Right lobe of liver (tissue), 6 donors: ENCODE measurements at regions not wholly inside any gene's neighbourhood (a gene's known extent, or its start where the extent isn't known, plus 50 kb on each side); places are given as distances from the start of the nearest gene placed in this dataset.

Source experiments
- ATAC-seq, 4 donors: fragments of 200-7000 bp; cut with Tn5 transposase; one replicate each; pipeline ENCODE4 v1.9.1; 2020; ENCODE audit warnings: mild to moderate bottlenecking in 4 of 4, moderate library complexity in 4 of 4
- DNase-seq, 3 donors: peaks; one replicate each; pipeline ENCODE4 v3.0.0-alpha.2; 2020
- H3K27ac ChIP-seq, 3 donors: fragments of 200-600 bp; one replicate each; pipeline ENCODE4 v1.8.0; 2022
- H3K27me3 ChIP-seq, 2 donors: fragments of 200-600 bp; one replicate each; pipeline ENCODE4 v1.8.0; 2022
- H3K36me3 ChIP-seq, 4 donors: fragments of 200-600 bp; sonication (generic) in 1 of 4; one replicate each; pipeline versions ENCODE4 v1.5.1 to v1.8.0; 2017 to 2022; ENCODE audit warnings: control low read depth in 1 of 4
- H3K4me1 ChIP-seq, 4 donors: fragments of 200-600 bp; sonication (generic) in 1 of 4; one replicate each; pipeline versions ENCODE4 v1.5.1 to v1.8.0; 2017 to 2022; ENCODE audit warnings: control low read depth in 1 of 4
- H3K4me3 ChIP-seq, 3 donors: fragments of 200-600 bp; one replicate each; pipeline ENCODE4 v1.8.0; 2022
- H3K9me3 ChIP-seq, 4 donors: fragments of 200-600 bp; sonication (generic) in 1 of 4; one replicate each; pipeline versions ENCODE4 v1.5.1 to v1.8.0; 2017 to 2022; ENCODE audit warnings: control low read depth in 1 of 4
- CTCF ChIP-seq, 4 donors: fragments of 200-600 bp in 3 of 4; fragments of 450-650 bp in 1 of 4; IDR thresholded peaks; one replicate each; pipeline versions ENCODE4 v1.5.1 to v1.8.0; 2016 to 2022; ENCODE audit warnings: antibody characterized with exemption in 4 of 4, mild to moderate bottlenecking in 2 of 4
- POLR2A ChIP-seq: fragments of 450-650 bp; IDR thresholded peaks from one replicate; pipeline ENCODE4 v1.6.1; 2017; ENCODE audit warnings: antibody characterized with exemption, mild to moderate bottlenecking
- WGBS: methylation state at CpG from one replicate; pipeline ENCODE4 v1.1.6; 2018; ENCODE audit warnings: low coverage, low lambda C conversion rate; ENCODE audit not compliant: insufficient coverage; ENCODE audit errors: missing lambda C conversion rate; 5-methylcytosine and 5-hydroxymethylcytosine counted together
- intact Hi-C, 2 donors: fragments of 100-400 bp; cut with DNase I; formaldehyde crosslinking; loops; one replicate each; pipeline versions ENCODE4 v1.11.2 to v1.14.1; 2022
- donor health status: DM: no; HTN: yes; CAD: no.
- donor health status: DM: no; HTN: no; CAD: no.
- donor health status: DM: no; HTN: no; CAD: no.
- donor health status: DM: no; HTN: yes; CAD: no.
- donor health status: DM: no; HTN: yes; CAD: no.

- intact Hi-C loops = no loop called here
- WGBS = 91% methylated on average over 3 of the region's 3 CpGs
- ATAC-seq (no peak), DNase-seq (no peak)
- Histone ChIP-seq H3K27me3 (no peaks in the 10 kb centered on the region), H3K4me3 (no peak overlapping the region), H3K27ac (no peak overlapping the region), H3K36me3 (no peaks in the 10 kb centered on the region), H3K9me3 (no peaks in the 10 kb centered on the region), H3K4me1 (peaks cover 0 to 17% (median 3%) of the 10 kb centered on the region in 4 donors)
- TF ChIP-seq POLR2A (no peak), CTCF (IDR thresholded peaks at IDR 0.05) (no peak)
These were observed 281.8 kb upstream of the KLHL1 start for GRCh38 chr13:70390064-70390463.

- no peaks in the 10 kb centered on the region for H3K9me3 ChIP-seq
- WGBS = 30% methylated on average over 1 of the region's 1 CpG
- TF ChIP-seq POLR2A (no peak), CTCF (IDR thresholded peaks at IDR 0.05) (no peak)
- H3K4me1 ChIP-seq = peaks cover 0 to 17% (median 3%) of the 10 kb centered on the region in 4 donors
- no peak for DNase-seq
- intact Hi-C loops = no loop called here
- H3K27me3 ChIP-seq = no peaks in the 10 kb centered on the region
- H3K36me3 ChIP-seq = no peaks in the 10 kb centered on the region
- H3K4me3 ChIP-seq = no peak overlapping the region
- H3K27ac ChIP-seq = no peak overlapping the region
- ATAC-seq = no peak
These were observed 280.7 kb upstream of the KLHL1 start for GRCh38 chr13:70388935-70389334.

- Histone ChIP-seq H3K4me3 (no peak overlapping the region), H3K9me3 (no peaks in the 10 kb centered on the region), H3K27ac (no peak overlapping the region), H3K27me3 (no peaks in the 10 kb centered on the region), H3K4me1 (peaks cover 0 to 11% (median 0%) of the 10 kb centered on the region in 4 donors), H3K36me3 (no peaks in the 10 kb centered on the region)
- ATAC-seq = no peak
- intact Hi-C loops = no loop called here
- WGBS = no CpG with 5 or more reads among the region's 6 CpGs
- no peak for TF ChIP-seq POLR2A
- no peak for TF ChIP-seq CTCF (IDR thresholded peaks at IDR 0.05)
- no peak for DNase-seq
These were observed 278.7 kb upstream of the KLHL1 start for GRCh38 chr13:70386919-70387318.

GRCh38 chr13:70385852-70386251 lies 277.6 kb upstream of the KLHL1 start:
- Histone ChIP-seq H3K36me3 (no peaks in the 10 kb centered on the region), H3K4me1 (peaks cover 0 to 4% (median 0%) of the 10 kb centered on the region in 4 donors), H3K27me3 (no peaks in the 10 kb centered on the region), H3K9me3 (no peaks in the 10 kb centered on the region), H3K4me3 (no peak overlapping the region), H3K27ac (no peak overlapping the region)
- no peak for DNase-seq
- ATAC-seq = peak in 1 of 4 donors; percentile 8
- no CpG with 5 or more reads among the region's 4 CpGs for WGBS
- no peak for TF ChIP-seq POLR2A
- TF ChIP-seq CTCF (IDR thresholded peaks at IDR 0.05) = no peak
- intact Hi-C loops = no loop called here

GRCh38 chr13:70384156-70384555 lies 275.9 kb upstream of the KLHL1 start:
- Histone ChIP-seq H3K4me1 (no peaks in the 10 kb centered on the region), H3K36me3 (no peaks in the 10 kb centered on the region), H3K27me3 (no peaks in the 10 kb centered on the region), H3K4me3 (no peak overlapping the region), H3K27ac (no peak overlapping the region), H3K9me3 (no peaks in the 10 kb centered on the region)
- ATAC-seq (peak in 2 of 4 donors; percentile 25 to 50), DNase-seq (no peak)
- intact Hi-C loops = no loop called here
- WGBS = 54% methylated on average over 3 of the region's 3 CpGs
- TF ChIP-seq POLR2A = no peak
- peak in 1 of 4 donors; percentile 26 for TF ChIP-seq CTCF (IDR thresholded peaks at IDR 0.05)
